HL-60 (cell line): ENCODE measurements at regions not wholly inside any gene's neighbourhood (a gene's known extent, or its start where the extent isn't known, plus 50 kb on each side); places are given as distances from the start of the nearest gene placed in this dataset.

Source experiments
- DNase-seq, 2 experiments: peaks; one replicate each; pipeline ENCODE4 v3.0.0-alpha.2; 2010 to 2020; ENCODE audit warnings: low read depth in 1 of 2, low spot score in 1 of 2
- H3K27ac ChIP-seq: fragments of 250-450 bp; sonication (Bioruptor Pico); replicated peaks from 2 replicates; pipeline ENCODE4 v1.5.1; 2020; ENCODE audit warnings: mild to moderate bottlenecking, moderate library complexity
- H3K27me3 ChIP-seq: fragments of 250-450 bp; sonication (Bioruptor Pico); 2 replicates; pipeline ENCODE4 v1.5.1; 2021; ENCODE audit warnings: mild to moderate bottlenecking, moderate library complexity; ENCODE audit not compliant: insufficient read depth, poor library complexity, severe bottlenecking
- H3K4me3 ChIP-seq: replicated peaks from 2 replicates; pipeline ENCODE4 v1.5.1; 2011; ENCODE audit warnings: mild to moderate bottlenecking, control low read depth, low read length; ENCODE audit not compliant: insufficient read depth
- CTCF ChIP-seq: IDR thresholded peaks from one replicate; pipeline ENCODE4 v1.5.1; 2011; ENCODE audit warnings: low read length, control low read depth, inconsistent platforms; ENCODE audit not compliant: insufficient read depth
- GABPA ChIP-seq: IDR thresholded peaks from 2 replicates; pipeline ENCODE4 v1.6.1; 2012; ENCODE audit warnings: low read depth
- POLR2AphosphoS5 ChIP-seq: IDR thresholded peaks from 2 replicates; pipeline ENCODE4 v1.6.1; 2012; ENCODE audit warnings: low read depth
- SPI1 ChIP-seq: IDR thresholded peaks from 2 replicates; pipeline ENCODE4 v1.6.1; 2012; ENCODE audit warnings: low read depth, mild to moderate bottlenecking, borderline replicate concordance
- TF ChIP-seq, protein P1 (sequence below): IDR thresholded peaks from 2 replicates; pipeline ENCODE4 v1.6.1; 2012; ENCODE audit warnings: low read depth; ENCODE audit not compliant: insufficient replicate concordance

DNA sequence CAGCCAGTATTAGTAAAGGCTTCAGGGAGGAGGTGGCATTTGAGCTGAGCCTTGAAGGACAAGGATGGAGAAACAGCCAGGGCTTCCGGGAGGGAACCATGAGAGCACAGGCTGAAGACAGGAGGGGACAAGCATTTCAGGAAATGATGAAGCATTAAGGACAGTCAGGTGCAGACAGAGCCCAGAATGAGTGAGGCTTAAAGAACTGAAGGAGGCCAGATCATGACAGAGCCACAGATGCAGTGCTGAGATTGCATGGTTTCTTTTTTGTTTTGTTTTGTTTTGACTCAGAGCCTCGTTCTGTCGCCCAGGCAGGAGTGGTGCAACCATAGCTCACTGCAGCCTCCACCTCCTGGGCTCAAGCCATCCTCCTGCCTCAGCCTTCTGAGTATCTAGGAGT, 211.5 kb downstream of the SOX9 start:
- TF ChIP-seq, protein P1, sequence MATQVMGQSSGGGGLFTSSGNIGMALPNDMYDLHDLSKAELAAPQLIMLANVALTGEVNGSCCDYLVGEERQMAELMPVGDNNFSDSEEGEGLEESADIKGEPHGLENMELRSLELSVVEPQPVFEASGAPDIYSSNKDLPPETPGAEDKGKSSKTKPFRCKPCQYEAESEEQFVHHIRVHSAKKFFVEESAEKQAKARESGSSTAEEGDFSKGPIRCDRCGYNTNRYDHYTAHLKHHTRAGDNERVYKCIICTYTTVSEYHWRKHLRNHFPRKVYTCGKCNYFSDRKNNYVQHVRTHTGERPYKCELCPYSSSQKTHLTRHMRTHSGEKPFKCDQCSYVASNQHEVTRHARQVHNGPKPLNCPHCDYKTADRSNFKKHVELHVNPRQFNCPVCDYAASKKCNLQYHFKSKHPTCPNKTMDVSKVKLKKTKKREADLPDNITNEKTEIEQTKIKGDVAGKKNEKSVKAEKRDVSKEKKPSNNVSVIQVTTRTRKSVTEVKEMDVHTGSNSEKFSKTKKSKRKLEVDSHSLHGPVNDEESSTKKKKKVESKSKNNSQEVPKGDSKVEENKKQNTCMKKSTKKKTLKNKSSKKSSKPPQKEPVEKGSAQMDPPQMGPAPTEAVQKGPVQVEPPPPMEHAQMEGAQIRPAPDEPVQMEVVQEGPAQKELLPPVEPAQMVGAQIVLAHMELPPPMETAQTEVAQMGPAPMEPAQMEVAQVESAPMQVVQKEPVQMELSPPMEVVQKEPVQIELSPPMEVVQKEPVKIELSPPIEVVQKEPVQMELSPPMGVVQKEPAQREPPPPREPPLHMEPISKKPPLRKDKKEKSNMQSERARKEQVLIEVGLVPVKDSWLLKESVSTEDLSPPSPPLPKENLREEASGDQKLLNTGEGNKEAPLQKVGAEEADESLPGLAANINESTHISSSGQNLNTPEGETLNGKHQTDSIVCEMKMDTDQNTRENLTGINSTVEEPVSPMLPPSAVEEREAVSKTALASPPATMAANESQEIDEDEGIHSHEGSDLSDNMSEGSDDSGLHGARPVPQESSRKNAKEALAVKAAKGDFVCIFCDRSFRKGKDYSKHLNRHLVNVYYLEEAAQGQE: no peak
- no peak for TF ChIP-seq SPI1
- no peak for TF ChIP-seq CTCF
- no peak for TF ChIP-seq POLR2AphosphoS5
- TF ChIP-seq GABPA: no peak

GRCh38 chr17:72333570-72333969, 212.8 kb downstream of the SOX9 start:
- Histone ChIP-seq H3K27me3 (no peaks in the 10 kb centered on the region), H3K27ac (no peak overlapping the region), H3K4me3 (no peak overlapping the region)
- no peak for TF ChIP-seq CTCF
- TF ChIP-seq, protein P1: no peak
- TF ChIP-seq SPI1: no peak
- TF ChIP-seq POLR2AphosphoS5: no peak
- TF ChIP-seq GABPA: no peak
- DNase-seq: no peak

More for the DNA sequence above, 211.5 kb downstream of the SOX9 start:
- H3K4me3 ChIP-seq: no peak overlapping the region
- H3K27me3 ChIP-seq: no peaks in the 10 kb centered on the region
- no peak for DNase-seq
- H3K27ac ChIP-seq: no peak overlapping the region

GRCh38 chr17:72334205-72334604, 213.4 kb downstream of the SOX9 start:
- no peak for DNase-seq
- H3K27me3 ChIP-seq: no peaks in the 10 kb centered on the region
- no peak overlapping the region for H3K27ac ChIP-seq
- H3K4me3 ChIP-seq: no peak overlapping the region
- TF ChIP-seq SPI1: no peak
- TF ChIP-seq GABPA: no peak
- TF ChIP-seq CTCF: no peak
- TF ChIP-seq, protein P1: no peak
- no peak for TF ChIP-seq POLR2AphosphoS5
